ENCODE measurements at regions not wholly inside any gene's neighbourhood (a gene's known extent, or its start where the extent isn't known, plus 50 kb on each side); places are given as distances from the start of the nearest gene placed in this dataset.
"Not testable (repeated sequence)": the region's sequence is repeated elsewhere in the genome, so short reads cannot be mapped to it uniquely, and the experiment has no call there.

DNA sequence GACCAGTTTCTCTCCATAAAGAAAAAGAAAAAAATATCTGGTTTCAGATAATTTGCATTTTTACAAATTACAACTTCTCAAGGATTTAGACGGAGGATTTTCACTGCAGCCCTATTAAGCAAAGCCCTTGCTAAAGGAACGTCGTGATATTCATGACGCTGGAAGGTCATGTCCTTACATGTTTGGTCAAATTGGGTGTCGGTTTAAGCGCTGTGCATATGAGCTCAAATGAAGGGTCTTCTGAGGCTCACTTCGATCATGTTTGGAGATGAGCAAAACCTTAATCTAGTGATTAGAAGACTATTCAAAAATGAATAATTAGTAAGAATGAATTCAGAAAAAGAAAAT is 67.3 kb upstream of the USP15 start:
- WGBS, 2 donors, result 26 to 27% methylated on average over 7 of the region's 7 CpGs
- Histone ChIP-seq H3K36me3 (no peaks in the 10 kb centered on the region), H3K9me3 (no peaks in the 10 kb centered on the region), H3K27ac (no peak overlapping the region), H3K4me3 (peak overlapping the region in 1 of 4 donors; percentile 59), H3K4me1 (peaks cover 19 to 27% (median 23%) of the 10 kb centered on the region in 3 donors), H3K27me3 (peaks cover 10 to 49% (median 17%) of the 10 kb centered on the region in 4 donors)
- DNase-seq, result no peak
- intact Hi-C loops (cut with DNase I), result no loop called here
- no peak for TF ChIP-seq POLR2A (IDR thresholded peaks at IDR 0.05)
- TF ChIP-seq, protein P1, sequence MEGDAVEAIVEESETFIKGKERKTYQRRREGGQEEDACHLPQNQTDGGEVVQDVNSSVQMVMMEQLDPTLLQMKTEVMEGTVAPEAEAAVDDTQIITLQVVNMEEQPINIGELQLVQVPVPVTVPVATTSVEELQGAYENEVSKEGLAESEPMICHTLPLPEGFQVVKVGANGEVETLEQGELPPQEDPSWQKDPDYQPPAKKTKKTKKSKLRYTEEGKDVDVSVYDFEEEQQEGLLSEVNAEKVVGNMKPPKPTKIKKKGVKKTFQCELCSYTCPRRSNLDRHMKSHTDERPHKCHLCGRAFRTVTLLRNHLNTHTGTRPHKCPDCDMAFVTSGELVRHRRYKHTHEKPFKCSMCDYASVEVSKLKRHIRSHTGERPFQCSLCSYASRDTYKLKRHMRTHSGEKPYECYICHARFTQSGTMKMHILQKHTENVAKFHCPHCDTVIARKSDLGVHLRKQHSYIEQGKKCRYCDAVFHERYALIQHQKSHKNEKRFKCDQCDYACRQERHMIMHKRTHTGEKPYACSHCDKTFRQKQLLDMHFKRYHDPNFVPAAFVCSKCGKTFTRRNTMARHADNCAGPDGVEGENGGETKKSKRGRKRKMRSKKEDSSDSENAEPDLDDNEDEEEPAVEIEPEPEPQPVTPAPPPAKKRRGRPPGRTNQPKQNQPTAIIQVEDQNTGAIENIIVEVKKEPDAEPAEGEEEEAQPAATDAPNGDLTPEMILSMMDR (IDR thresholded peaks at IDR 0.05), result peak in 1 of 6 experiments; percentile 29

DNA sequence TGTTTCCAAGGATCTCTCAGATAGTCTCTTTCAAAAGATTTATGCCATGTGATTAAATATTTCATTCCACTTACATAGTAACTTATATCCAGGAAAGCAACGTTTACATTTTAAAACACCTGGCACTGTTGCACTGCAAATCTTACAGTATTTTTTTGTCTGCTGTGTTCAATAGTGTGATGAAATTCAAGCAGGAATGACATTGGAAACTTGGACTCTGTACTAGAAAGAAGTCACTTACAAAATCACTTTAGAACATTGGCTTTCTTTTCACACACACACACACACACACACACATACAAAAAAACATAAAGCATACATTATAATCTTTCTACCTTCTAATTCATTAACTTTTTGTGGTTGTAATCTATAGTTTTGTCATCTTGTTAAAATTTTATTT is 66.2 kb upstream of the USP15 start:
- Histone ChIP-seq H3K36me3 (no peaks in the 10 kb centered on the region), H3K4me1 (peaks cover 19 to 27% (median 23%) of the 10 kb centered on the region in 3 donors), H3K27me3 (peaks cover 10 to 46% (median 17%) of the 10 kb centered on the region in 4 donors), H3K27ac (no peak overlapping the region), H3K9me3 (no peaks in the 10 kb centered on the region), H3K4me3 (no peak overlapping the region)
- TF ChIP-seq POLR2A (IDR thresholded peaks at IDR 0.05), result no peak
- intact Hi-C loops (cut with DNase I), result no loop called here
- no peak for DNase-seq
- WGBS, 2 donors, result 24 to 64% methylated on average over 1 of the region's 1 CpG

DNA sequence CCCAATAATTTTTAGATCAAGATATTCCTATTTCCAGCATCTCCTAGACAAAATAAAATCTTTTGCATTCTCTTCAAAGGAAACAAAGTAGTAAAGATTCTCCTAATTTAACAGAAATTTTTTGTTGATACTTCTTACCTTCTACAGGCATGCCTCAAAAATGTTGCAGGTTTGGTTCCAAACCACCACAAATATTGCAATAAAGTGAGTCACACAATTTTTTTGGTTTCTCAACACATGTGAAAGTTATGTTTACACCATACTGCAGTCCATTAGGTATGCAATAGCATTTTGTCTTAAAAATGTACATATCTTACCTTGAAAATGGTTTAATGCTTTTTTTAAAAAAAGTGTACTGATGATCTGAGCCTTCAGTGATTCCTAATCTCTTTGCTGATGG is 65.6 kb upstream of the USP15 start:
- Histone ChIP-seq H3K36me3 (no peaks in the 10 kb centered on the region), H3K4me1 (peaks cover 19 to 27% (median 23%) of the 10 kb centered on the region in 3 donors), H3K27me3 (peaks cover 10 to 40% (median 17%) of the 10 kb centered on the region in 4 donors), H3K9me3 (no peaks in the 10 kb centered on the region), H3K4me3 (no peak overlapping the region), H3K27ac (no peak overlapping the region)
- DNase-seq, result no peak
- TF ChIP-seq, protein P1 (IDR thresholded peaks at IDR 0.05), result no peak
- TF ChIP-seq POLR2A (IDR thresholded peaks at IDR 0.05), result no peak
- intact Hi-C loops (cut with DNase I), result no loop called here

DNA sequence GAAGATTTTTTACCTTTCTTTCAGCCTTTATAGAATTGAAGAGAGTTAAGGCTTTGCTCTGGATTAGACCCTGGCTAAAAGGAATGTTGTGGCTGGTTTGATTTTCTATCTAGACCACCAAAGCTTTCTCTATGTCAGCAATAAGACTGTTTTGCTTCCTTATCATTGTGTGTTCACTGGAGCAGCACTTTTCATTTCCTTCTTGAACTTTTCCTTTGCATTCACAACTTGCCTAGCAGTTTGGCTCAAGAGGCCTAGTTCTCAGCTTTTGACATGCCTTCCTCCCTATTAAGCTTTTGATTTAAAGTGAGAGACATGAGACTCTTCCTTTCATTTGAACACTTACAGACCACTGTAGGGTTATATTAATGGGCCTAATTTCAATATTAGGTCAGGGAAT is 64.1 kb upstream of the USP15 start:
- peaks cover 7 to 24% (median 11%) of the 10 kb centered on the region in 4 donors for H3K27me3 ChIP-seq
- H3K4me1 ChIP-seq, result peaks cover 14 to 19% (median 18%) of the 10 kb centered on the region in 3 donors
- H3K4me3 ChIP-seq, result no peak overlapping the region
- no peak overlapping the region for H3K27ac ChIP-seq
- intact Hi-C loops (cut with DNase I), result no loop called here
- DNase-seq, result no peak
- peaks cover 0 to 12% (median 0%) of the 10 kb centered on the region in 3 donors for H3K9me3 ChIP-seq
- H3K36me3 ChIP-seq, result no peaks in the 10 kb centered on the region
- TF ChIP-seq, protein P1 (IDR thresholded peaks at IDR 0.05), result no peak
- no peak for TF ChIP-seq POLR2A (IDR thresholded peaks at IDR 0.05)

DNA sequence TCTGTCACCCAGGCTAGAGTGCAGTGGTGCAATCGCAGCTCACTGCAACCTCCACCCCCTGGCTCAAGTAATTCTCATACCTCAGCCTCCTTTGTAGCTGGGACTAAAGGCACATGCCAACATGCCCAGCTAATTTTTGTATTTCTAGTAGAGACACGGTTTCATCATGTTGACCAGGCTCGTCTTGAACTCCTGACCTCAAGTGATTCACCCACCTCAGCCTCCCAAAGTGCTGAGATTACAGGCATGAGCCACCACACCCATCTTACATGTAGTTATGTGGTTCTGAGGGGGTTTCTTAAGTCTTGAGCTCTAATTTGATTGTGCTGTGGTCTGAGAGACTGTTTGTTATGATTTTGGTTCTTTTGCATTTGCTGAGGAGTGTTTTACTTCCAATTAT is 57.3 kb upstream of the USP15 start:
- peaks cover 0 to 20% (median 0%) of the 10 kb centered on the region in 3 donors for H3K9me3 ChIP-seq
- H3K4me3 ChIP-seq; intact Hi-C loops (cut with DNase I); H3K36me3 ChIP-seq; H3K27ac ChIP-seq; H3K4me1 ChIP-seq; DNase-seq; H3K27me3 ChIP-seq: not testable (repeated sequence)
- 49 to 53% methylated on average over 3 of the region's 3 CpGs for WGBS, 2 donors

DNA sequence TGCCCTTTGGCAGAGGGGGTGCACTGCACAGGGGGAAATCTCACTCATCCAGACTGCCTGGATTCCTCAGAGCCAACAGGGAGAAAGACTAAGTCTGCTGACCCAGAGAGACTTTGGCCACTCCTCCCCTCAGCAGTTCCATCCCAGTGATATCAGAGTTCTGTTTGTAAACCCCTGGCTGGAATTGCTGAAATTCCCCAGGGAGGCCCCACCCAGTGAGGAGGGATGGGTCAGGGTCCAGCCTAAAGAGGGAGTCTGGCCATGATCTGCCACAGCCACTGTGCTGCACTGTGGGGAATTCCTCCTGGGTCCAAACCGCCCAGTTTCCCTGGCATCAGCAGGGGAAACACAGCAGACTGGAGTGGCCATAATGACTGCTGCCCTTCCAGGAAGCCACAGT is 54.9 kb upstream of the USP15 start:
- Histone ChIP-seq H3K27ac (no peak overlapping the region), H3K36me3 (no peaks in the 10 kb centered on the region), H3K27me3 (no peaks in the 10 kb centered on the region), H3K9me3 (peaks cover 0 to 16% (median 0%) of the 10 kb centered on the region in 3 donors), H3K4me1 (no peaks in the 10 kb centered on the region), H3K4me3 (no peak overlapping the region)
- TF ChIP-seq POLR2A (IDR thresholded peaks at IDR 0.05), result no peak
- intact Hi-C loops (cut with DNase I), result no loop called here
- no CpG with 5 or more reads among the region's 1 CpG for WGBS, 2 donors
- DNase-seq, result no peak

DNA sequence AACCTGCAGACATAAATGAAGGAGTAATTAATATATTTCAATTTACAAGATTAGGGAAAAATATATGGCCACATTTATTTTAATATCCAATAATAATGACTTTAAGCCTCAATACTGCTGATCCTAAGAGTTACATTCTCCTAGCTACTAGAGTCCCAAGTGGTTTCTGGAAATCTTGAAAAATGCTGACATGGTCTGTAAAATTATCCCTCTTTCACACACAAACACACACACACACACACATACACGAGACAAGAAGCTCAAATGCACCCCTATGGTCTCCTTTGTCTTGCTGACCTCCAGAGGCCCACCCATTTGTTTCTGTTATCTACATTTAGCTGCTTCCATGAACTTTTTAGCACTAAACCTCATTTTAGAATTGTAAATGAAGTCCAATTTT is 53.0 kb upstream of the USP15 start:
- DNase-seq, result no peak
- intact Hi-C loops (cut with DNase I), result no loop called here
- TF ChIP-seq POLR2A (IDR thresholded peaks at IDR 0.05), result no peak
- no peak overlapping the region for H3K4me3 ChIP-seq
- H3K9me3 ChIP-seq, result peaks cover 0 to 8% (median 0%) of the 10 kb centered on the region in 3 donors
- no peaks in the 10 kb centered on the region for H3K27me3 ChIP-seq
- H3K4me1 ChIP-seq, result no peaks in the 10 kb centered on the region
- no peak overlapping the region for H3K27ac ChIP-seq
- H3K36me3 ChIP-seq, result no peaks in the 10 kb centered on the region
- 29% methylated on average over 1 of the region's 1 CpG for WGBS, 2 donors

Small RNA genes in the stretch of these regions (small RNA-seq; reads per million reads assigned to genes)
- 0 reads per million in 4 donors for gene RF00019
- 0 reads per million in 4 donors for gene RF00413
